ENCODE measurements at regions not wholly inside any gene's neighbourhood (a gene's known extent, or its start where the extent isn't known, plus 50 kb on each side); places are given as distances from the start of the nearest gene placed in this dataset.
"Not testable (repeated sequence)": the region's sequence is repeated elsewhere in the genome, so short reads cannot be mapped to it uniquely, and the experiment has no call there.

DNA sequence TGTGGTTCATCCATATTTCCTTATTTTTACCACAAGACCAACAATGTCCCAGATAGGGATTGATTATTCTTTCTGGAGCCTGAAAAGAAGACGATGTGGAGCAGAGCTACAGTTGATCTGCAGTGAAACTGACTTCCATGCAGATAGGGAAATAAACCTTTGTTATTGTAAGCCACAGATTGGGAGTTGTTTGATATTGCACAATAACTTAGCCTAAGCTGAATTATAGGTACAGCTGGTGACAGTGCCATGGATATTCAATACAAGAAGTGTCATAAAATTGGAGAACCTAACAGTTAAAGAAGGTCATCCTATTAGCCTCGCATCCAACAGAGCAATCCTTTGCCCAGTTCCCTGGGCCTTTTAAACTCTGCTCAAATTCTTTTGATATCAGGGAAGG, 367.7 kb upstream of the PPP2R3A start:
- Histone ChIP-seq H3K27ac (ENCODE audit: low read length) (no peak overlapping the region), H3K4me2 (ENCODE audit: insufficient read depth, low read length) (no peak overlapping the region), H2AFZ (ENCODE audit: low read depth, low read length) (no peak overlapping the region), H3K4me3 (ENCODE audit: low read depth in 1 of 2, low read length in 2 of 2) (no peak overlapping the region), H3K9ac (ENCODE audit: low read depth, low read length) (no peak overlapping the region), H3K36me3 (ENCODE audit: insufficient read depth, low read length) (no peaks in the 10 kb centered on the region), H3K9me3 (ENCODE audit: insufficient read depth, low read length, severe bottlenecking) (no peaks in the 10 kb centered on the region), H3K79me2 (ENCODE audit: insufficient read depth, low read length) (no peaks in the 10 kb centered on the region), H3K27me3 (ENCODE audit: insufficient read depth, low read length, poor library complexity) (peaks cover 8% of the 10 kb centered on the region), H3K4me1 (ENCODE audit: insufficient read depth, low read length) (no peaks in the 10 kb centered on the region), H4K20me1 (ENCODE audit: insufficient read depth, low read length) (no peaks in the 10 kb centered on the region)
- TF ChIP-seq EZH2 (IDR thresholded peaks at IDR 0.05; ENCODE audit: borderline replicate concordance, low read depth, low read length, severe bottlenecking) = no peak
- TF ChIP-seq, protein P1, sequence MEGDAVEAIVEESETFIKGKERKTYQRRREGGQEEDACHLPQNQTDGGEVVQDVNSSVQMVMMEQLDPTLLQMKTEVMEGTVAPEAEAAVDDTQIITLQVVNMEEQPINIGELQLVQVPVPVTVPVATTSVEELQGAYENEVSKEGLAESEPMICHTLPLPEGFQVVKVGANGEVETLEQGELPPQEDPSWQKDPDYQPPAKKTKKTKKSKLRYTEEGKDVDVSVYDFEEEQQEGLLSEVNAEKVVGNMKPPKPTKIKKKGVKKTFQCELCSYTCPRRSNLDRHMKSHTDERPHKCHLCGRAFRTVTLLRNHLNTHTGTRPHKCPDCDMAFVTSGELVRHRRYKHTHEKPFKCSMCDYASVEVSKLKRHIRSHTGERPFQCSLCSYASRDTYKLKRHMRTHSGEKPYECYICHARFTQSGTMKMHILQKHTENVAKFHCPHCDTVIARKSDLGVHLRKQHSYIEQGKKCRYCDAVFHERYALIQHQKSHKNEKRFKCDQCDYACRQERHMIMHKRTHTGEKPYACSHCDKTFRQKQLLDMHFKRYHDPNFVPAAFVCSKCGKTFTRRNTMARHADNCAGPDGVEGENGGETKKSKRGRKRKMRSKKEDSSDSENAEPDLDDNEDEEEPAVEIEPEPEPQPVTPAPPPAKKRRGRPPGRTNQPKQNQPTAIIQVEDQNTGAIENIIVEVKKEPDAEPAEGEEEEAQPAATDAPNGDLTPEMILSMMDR (IDR thresholded peaks at IDR 0.05; ENCODE audit: borderline replicate concordance, extremely low read depth, low read length, poor library complexity, severe bottlenecking) = no peak
- no peak for DNase-seq
- no peak for ATAC-seq (ENCODE audit: insufficient read depth, low read depth)

- no peak for DNase-seq
- Histone ChIP-seq H2AFZ (ENCODE audit: low read depth, low read length) (no peak overlapping the region), H3K9me3 (ENCODE audit: insufficient read depth, low read length, severe bottlenecking) (no peaks in the 10 kb centered on the region), H3K27ac (ENCODE audit: low read length) (no peak overlapping the region), H3K27me3 (ENCODE audit: insufficient read depth, low read length, poor library complexity) (peaks cover 8% of the 10 kb centered on the region), H3K36me3 (ENCODE audit: insufficient read depth, low read length) (no peaks in the 10 kb centered on the region), H3K4me1 (ENCODE audit: insufficient read depth, low read length) (no peaks in the 10 kb centered on the region), H4K20me1 (ENCODE audit: insufficient read depth, low read length) (no peaks in the 10 kb centered on the region), H3K9ac (ENCODE audit: low read depth, low read length) (no peak overlapping the region), H3K79me2 (ENCODE audit: insufficient read depth, low read length) (no peaks in the 10 kb centered on the region), H3K4me2 (ENCODE audit: insufficient read depth, low read length) (no peak overlapping the region), H3K4me3 (ENCODE audit: low read depth in 1 of 2, low read length in 2 of 2) (no peak overlapping the region)
- TF ChIP-seq, protein P1 (IDR thresholded peaks at IDR 0.05; ENCODE audit: borderline replicate concordance, extremely low read depth, low read length, poor library complexity, severe bottlenecking) = no peak
- no peak for TF ChIP-seq EZH2 (IDR thresholded peaks at IDR 0.05; ENCODE audit: borderline replicate concordance, low read depth, low read length, severe bottlenecking)
- ATAC-seq (ENCODE audit: insufficient read depth, low read depth) = no peak
These were observed 366.9 kb upstream of the PPP2R3A start for GRCh38 chr3:135598597-135598996.

DNA sequence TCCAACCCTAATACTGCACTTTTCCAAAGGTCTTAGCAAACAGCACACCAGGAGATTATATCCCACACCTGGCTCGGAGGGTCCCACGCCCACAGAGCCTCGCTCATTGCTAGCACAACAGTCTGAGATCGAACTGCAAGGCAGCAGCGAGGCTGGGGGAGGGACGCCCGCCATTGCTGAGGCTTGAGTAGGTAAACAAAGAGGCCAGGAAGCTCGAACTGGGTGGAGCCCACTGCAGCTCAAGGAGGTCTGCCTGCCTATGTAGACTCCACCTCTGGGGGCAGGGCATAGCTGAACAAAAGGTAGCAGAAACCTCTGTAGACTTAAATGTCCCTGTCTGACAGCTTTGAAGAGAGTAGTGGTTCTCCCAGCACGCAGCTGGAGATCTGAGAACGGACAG, 361.0 kb upstream of the PPP2R3A start:
- not testable (repeated sequence) for H4K20me1 ChIP-seq (ENCODE audit: insufficient read depth, low read length); H3K36me3 ChIP-seq (ENCODE audit: insufficient read depth, low read length); H3K79me2 ChIP-seq (ENCODE audit: insufficient read depth, low read length); H3K9ac ChIP-seq (ENCODE audit: low read depth, low read length); H3K9me3 ChIP-seq (ENCODE audit: insufficient read depth, low read length, severe bottlenecking); H2AFZ ChIP-seq (ENCODE audit: low read depth, low read length); ATAC-seq (ENCODE audit: insufficient read depth, low read depth); DNase-seq; H3K27me3 ChIP-seq (ENCODE audit: insufficient read depth, low read length, poor library complexity); H3K4me1 ChIP-seq (ENCODE audit: insufficient read depth, low read length); H3K27ac ChIP-seq (ENCODE audit: low read length); H3K4me2 ChIP-seq (ENCODE audit: insufficient read depth, low read length); H3K4me3 ChIP-seq (ENCODE audit: low read depth in 1 of 2, low read length in 2 of 2)

- no peak overlapping the region for H3K4me3 ChIP-seq (ENCODE audit: low read depth in 1 of 2, low read length in 2 of 2)
- H3K27me3 ChIP-seq (ENCODE audit: insufficient read depth, low read length, poor library complexity) = peaks cover 6% of the 10 kb centered on the region
- no peak for ATAC-seq (ENCODE audit: insufficient read depth, low read depth)
- no peaks in the 10 kb centered on the region for H3K4me1 ChIP-seq (ENCODE audit: insufficient read depth, low read length)
- no peaks in the 10 kb centered on the region for H4K20me1 ChIP-seq (ENCODE audit: insufficient read depth, low read length)
- no peak overlapping the region for H3K27ac ChIP-seq (ENCODE audit: low read length)
- no peaks in the 10 kb centered on the region for H3K79me2 ChIP-seq (ENCODE audit: insufficient read depth, low read length)
- TF ChIP-seq EZH2 (IDR thresholded peaks at IDR 0.05; ENCODE audit: borderline replicate concordance, low read depth, low read length, severe bottlenecking) = no peak
- TF ChIP-seq, protein P1 (IDR thresholded peaks at IDR 0.05; ENCODE audit: borderline replicate concordance, extremely low read depth, low read length, poor library complexity, severe bottlenecking) = no peak
- H3K4me2 ChIP-seq (ENCODE audit: insufficient read depth, low read length) = no peak overlapping the region
- H2AFZ ChIP-seq (ENCODE audit: low read depth, low read length) = no peak overlapping the region
- H3K36me3 ChIP-seq (ENCODE audit: insufficient read depth, low read length) = no peaks in the 10 kb centered on the region
- H3K9ac ChIP-seq (ENCODE audit: low read depth, low read length) = no peak overlapping the region
- no peaks in the 10 kb centered on the region for H3K9me3 ChIP-seq (ENCODE audit: insufficient read depth, low read length, severe bottlenecking)
- DNase-seq = no peak
These were observed 347.4 kb upstream of the PPP2R3A start for GRCh38 chr3:135618123-135618522.

Data from DND-41 (cell line).